Amniotic stem cell (primary cell): ENCODE measurements at regions not wholly inside any gene's neighbourhood (a gene's known extent, or its start where the extent isn't known, plus 50 kb on each side); places are given as distances from the start of the nearest gene placed in this dataset.
"Not testable (repeated sequence)": the region's sequence is repeated elsewhere in the genome, so short reads cannot be mapped to it uniquely, and the experiment has no call there.

Source experiments
- DNase-seq: peaks from one replicate; lab custom pipeline; 2025; lab: John Stamatoyannopoulos, UW

GRCh38 chr5:17400724-17401469 lies 97.1 kb upstream of the TAF11L2 start:
- DNase-seq, result no peak

GRCh38 chr5:17401470-17402288 lies 96.4 kb upstream of the TAF11L2 start:
- no peak for DNase-seq

- DNase-seq, result no peak
Measured at GRCh38 chr5:17402289-17403121, 95.5 kb upstream of the TAF11L2 start.

GRCh38 chr5:17403695-17404490 lies 94.1 kb upstream of the TAF11L2 start:
- DNase-seq, result no peak

GRCh38 chr5:17405976-17406375 lies 92.1 kb upstream of the TAF11L2 start:
- no peak for DNase-seq

- DNase-seq, result no peak
Measured at GRCh38 chr5:17406423-17406838, 91.6 kb upstream of the TAF11L2 start.

- DNase-seq, result no peak
Measured at GRCh38 chr5:17411436-17412402, 86.3 kb upstream of the TAF11L2 start.

GRCh38 chr5:17412760-17413671 lies 85.0 kb upstream of the TAF11L2 start:
- DNase-seq, result no peak

- no peak for DNase-seq
Measured at GRCh38 chr5:17413691-17414090, 84.3 kb upstream of the TAF11L2 start.

- no peak for DNase-seq
Measured at GRCh38 chr5:17415321-17415758, 82.7 kb upstream of the TAF11L2 start.

GRCh38 chr5:17416374-17416773 lies 81.7 kb upstream of the TAF11L2 start:
- DNase-seq, result not testable (repeated sequence)

GRCh38 chr5:17424674-17425073 lies 73.4 kb upstream of the TAF11L2 start:
- no peak for DNase-seq

- DNase-seq, result no peak
Measured at GRCh38 chr5:17425385-17426070, 72.5 kb upstream of the TAF11L2 start.

- DNase-seq, result no peak
Measured at GRCh38 chr5:17426104-17426749, 71.8 kb upstream of the TAF11L2 start.

- DNase-seq, result no peak
Measured at GRCh38 chr5:17428176-17428800, 69.7 kb upstream of the TAF11L2 start.

GRCh38 chr5:17429353-17429752 lies 68.7 kb upstream of the TAF11L2 start:
- no peak for DNase-seq

- no peak for DNase-seq
Measured at GRCh38 chr5:17430241-17430640, 67.8 kb upstream of the TAF11L2 start.
